ENCODE measurements at regions not wholly inside any gene's neighbourhood (a gene's known extent, or its start where the extent isn't known, plus 50 kb on each side); places are given as distances from the start of the nearest gene placed in this dataset.

DNA sequence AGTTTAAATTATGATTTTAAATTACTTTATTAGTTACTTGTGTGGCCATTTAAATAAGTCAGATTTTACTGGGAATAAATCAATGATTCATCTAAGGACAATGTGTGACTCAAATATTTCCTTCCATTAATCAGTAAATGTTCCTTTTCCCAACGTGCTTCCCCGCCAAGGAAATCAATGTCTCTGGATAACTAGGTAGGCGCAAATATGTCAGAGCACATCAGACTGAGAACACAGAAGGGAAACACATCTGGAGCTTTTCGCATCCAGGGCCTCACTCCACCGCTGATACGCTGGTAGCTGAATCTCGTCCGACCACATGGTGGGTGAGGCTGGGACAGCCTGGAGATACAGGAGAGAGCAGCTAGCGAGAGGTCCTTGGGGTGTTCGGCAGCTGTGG, 56.4 kb upstream of the RPS6KA2 start:
- no peak for TF ChIP-seq POLR2A (IDR thresholded peaks at IDR 0.05)
- TF ChIP-seq, protein P1, sequence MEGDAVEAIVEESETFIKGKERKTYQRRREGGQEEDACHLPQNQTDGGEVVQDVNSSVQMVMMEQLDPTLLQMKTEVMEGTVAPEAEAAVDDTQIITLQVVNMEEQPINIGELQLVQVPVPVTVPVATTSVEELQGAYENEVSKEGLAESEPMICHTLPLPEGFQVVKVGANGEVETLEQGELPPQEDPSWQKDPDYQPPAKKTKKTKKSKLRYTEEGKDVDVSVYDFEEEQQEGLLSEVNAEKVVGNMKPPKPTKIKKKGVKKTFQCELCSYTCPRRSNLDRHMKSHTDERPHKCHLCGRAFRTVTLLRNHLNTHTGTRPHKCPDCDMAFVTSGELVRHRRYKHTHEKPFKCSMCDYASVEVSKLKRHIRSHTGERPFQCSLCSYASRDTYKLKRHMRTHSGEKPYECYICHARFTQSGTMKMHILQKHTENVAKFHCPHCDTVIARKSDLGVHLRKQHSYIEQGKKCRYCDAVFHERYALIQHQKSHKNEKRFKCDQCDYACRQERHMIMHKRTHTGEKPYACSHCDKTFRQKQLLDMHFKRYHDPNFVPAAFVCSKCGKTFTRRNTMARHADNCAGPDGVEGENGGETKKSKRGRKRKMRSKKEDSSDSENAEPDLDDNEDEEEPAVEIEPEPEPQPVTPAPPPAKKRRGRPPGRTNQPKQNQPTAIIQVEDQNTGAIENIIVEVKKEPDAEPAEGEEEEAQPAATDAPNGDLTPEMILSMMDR (IDR thresholded peaks at IDR 0.05 in 4 of 5, conservative IDR thresholded peaks at IDR 0.05 in 1 of 5), result no peak
- no peaks in the 10 kb centered on the region for H3K27me3 ChIP-seq
- intact Hi-C loops (cut with DNase I; ENCODE audit: low total_unique reads) (no loop called here), in situ Hi-C loops (cut with MboI; ENCODE audit: low sequenced_read_pairs in 4 of 4) (no loop called here)
- H3K4me3 ChIP-seq, result no peak overlapping the region
- H3K36me3 ChIP-seq, result no peaks in the 10 kb centered on the region
- H3K4me1 ChIP-seq, result no peaks in the 10 kb centered on the region
- no peaks in the 10 kb centered on the region for H3K9me3 ChIP-seq
- no peak for ATAC-seq
- no peak overlapping the region for H3K27ac ChIP-seq
- DNase-seq, result no peak

DNA sequence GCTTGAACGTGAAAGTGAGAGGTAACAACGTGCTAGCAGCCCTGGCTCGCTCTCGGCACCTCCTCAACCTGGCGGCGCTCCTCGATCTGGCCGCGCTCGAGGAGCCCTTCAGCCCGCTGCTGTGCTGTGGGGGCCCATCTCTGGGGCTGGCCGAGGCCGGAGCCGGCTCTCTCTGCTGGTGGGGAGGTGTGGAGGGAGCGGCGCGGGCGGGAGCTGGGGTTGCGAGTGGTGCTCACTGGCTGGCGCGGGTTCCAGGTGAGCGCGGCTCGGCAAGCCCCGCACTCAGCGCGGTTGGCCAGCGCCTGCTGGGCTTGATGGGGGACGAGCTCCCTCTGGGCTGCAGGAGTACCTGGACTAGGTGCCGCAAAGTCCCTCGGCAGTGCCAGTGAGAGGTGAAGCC, 52.5 kb upstream of the RPS6KA2 start:
- H3K27ac ChIP-seq, result no peak overlapping the region
- in situ Hi-C loops (cut with MboI; ENCODE audit: low sequenced_read_pairs in 4 of 4), result no loop called here
- intact Hi-C loops (cut with DNase I; ENCODE audit: low total_unique reads), result no loop called here
- no peaks in the 10 kb centered on the region for H3K27me3 ChIP-seq
- no peak for DNase-seq
- H3K4me3 ChIP-seq, result no peak overlapping the region
- H3K36me3 ChIP-seq, result no peaks in the 10 kb centered on the region
- TF ChIP-seq, protein P1 (IDR thresholded peaks at IDR 0.05 in 4 of 5, conservative IDR thresholded peaks at IDR 0.05 in 1 of 5), result no peak
- no peak for TF ChIP-seq POLR2A (IDR thresholded peaks at IDR 0.05)
- peaks cover 0 to under 1% of the 10 kb centered on the region in 2 donors for H3K4me1 ChIP-seq
- ATAC-seq, result no peak
- no peaks in the 10 kb centered on the region for H3K9me3 ChIP-seq

DNA sequence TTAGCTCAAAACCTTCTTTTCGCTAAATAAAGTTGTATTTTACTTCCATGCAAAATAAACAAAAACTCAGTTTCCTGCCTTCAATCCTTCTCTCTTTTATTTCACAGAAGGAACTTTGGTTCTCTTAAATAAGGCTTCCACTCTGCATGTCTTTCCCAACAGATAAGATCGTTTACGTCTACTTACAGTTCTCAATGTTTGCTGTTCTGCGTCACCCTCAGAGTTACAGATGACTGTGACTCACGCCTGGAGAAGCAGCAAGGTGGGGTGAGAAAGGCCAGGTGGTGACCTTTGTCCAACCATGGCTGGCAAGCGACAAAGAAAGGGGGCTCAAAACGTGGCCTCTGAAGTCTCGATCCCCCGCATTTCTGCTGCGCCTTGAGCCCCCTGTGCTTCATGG, 51.4 kb upstream of the RPS6KA2 start:
- Histone ChIP-seq H3K27me3 (no peaks in the 10 kb centered on the region), H3K4me3 (no peak overlapping the region), H3K9me3 (no peaks in the 10 kb centered on the region), H3K27ac (no peak overlapping the region), H3K36me3 (no peaks in the 10 kb centered on the region), H3K4me1 (peaks cover 4 to 12% of the 10 kb centered on the region in 2 donors)
- intact Hi-C loops (cut with DNase I; ENCODE audit: low total_unique reads) (no loop called here), in situ Hi-C loops (cut with MboI; ENCODE audit: low sequenced_read_pairs in 4 of 4) (no loop called here)
- DNase-seq (no peak), ATAC-seq (no peak)
- no peak for TF ChIP-seq POLR2A (IDR thresholded peaks at IDR 0.05)
- TF ChIP-seq, protein P1 (IDR thresholded peaks at IDR 0.05 in 4 of 5, conservative IDR thresholded peaks at IDR 0.05 in 1 of 5), result no peak

DNA sequence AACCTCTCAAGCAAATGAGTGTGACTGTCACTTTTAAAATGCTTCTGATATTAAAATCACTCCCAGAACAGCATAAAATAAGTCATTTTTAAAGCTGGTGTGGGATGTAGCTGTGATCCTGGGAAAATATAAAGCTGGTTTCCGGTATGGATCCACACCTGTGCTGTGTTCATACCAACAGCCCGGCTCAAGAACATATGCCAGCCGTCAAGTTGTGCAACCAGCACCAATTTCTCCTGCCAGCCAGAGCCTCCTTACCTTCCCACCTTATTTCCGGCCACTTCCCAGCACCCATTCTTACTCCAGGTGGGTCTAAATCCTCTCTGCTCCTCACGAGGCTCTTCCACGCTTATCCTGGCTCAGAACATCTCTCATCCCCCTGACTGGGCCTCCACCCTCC, 50.9 kb upstream of the RPS6KA2 start:
- Histone ChIP-seq H3K4me3 (no peak overlapping the region), H3K27me3 (no peaks in the 10 kb centered on the region), H3K9me3 (no peaks in the 10 kb centered on the region), H3K27ac (no peak overlapping the region), H3K36me3 (no peaks in the 10 kb centered on the region), H3K4me1 (peaks cover 7 to 16% of the 10 kb centered on the region in 2 donors)
- intact Hi-C loops (cut with DNase I; ENCODE audit: low total_unique reads), result no loop called here
- ATAC-seq (peak in 1 of 2 donors; percentile 17), DNase-seq (no peak)
- in situ Hi-C loops (cut with MboI; ENCODE audit: low sequenced_read_pairs in 4 of 4), result no loop called here
- TF ChIP-seq POLR2A (IDR thresholded peaks at IDR 0.05), result no peak
- TF ChIP-seq, protein P1 (IDR thresholded peaks at IDR 0.05 in 4 of 5, conservative IDR thresholded peaks at IDR 0.05 in 1 of 5), result no peak
